GM12865 (cell line): ENCODE measurements at regions not wholly inside any gene's neighbourhood (a gene's known extent, or its start where the extent isn't known, plus 50 kb on each side); places are given as distances from the start of the nearest gene placed in this dataset.
"Not testable (repeated sequence)": the region's sequence is repeated elsewhere in the genome, so short reads cannot be mapped to it uniquely, and the experiment has no call there.

Source experiments
- DNase-seq: peaks from one replicate; pipeline ENCODE4 v3.0.0; 2010; ENCODE audit warnings: low read depth
- H3K4me3 ChIP-seq: 2 replicates; pipeline ENCODE4 v1.5.1; 2011; ENCODE audit warnings: mild to moderate bottlenecking, low read depth, low read length, control low read depth
- TF ChIP-seq, protein P1 (sequence below): IDR thresholded peaks from 2 replicates; pipeline ENCODE4 v1.5.1; 2011; ENCODE audit warnings: low read length, control low read depth, low read depth, inconsistent platforms; ENCODE audit not compliant: insufficient read depth; ENCODE audit errors: missing control alignments

DNA sequence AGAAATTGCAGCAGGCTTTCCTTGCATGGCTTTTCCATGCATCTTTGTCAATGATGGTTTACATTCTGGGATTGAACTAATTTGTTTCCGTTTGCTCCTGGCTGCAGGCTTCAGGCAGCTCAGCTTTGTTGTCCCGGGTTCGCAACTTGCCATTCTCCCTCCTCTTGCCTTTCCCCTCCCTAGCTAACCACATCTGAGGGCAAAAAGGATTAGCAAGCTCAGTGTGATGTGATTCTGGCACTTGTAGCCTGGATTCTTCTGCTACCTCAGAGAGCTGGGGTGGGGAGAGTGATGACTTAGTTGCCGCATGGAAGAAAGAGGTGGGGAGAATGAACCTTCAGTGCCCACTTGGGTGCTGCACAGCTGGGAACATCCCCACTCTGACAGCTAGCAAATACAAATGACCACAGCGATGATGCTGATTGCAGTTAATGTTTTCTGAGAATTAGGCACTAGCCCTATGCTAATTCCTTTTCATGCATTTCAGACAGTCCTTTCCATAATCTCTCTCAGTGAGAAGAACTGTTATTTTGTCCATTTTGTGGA is 120.2 kb upstream of the SALL1 start:
- no peak overlapping the region for H3K4me3 ChIP-seq
- no peak for DNase-seq
- TF ChIP-seq, protein P1, sequence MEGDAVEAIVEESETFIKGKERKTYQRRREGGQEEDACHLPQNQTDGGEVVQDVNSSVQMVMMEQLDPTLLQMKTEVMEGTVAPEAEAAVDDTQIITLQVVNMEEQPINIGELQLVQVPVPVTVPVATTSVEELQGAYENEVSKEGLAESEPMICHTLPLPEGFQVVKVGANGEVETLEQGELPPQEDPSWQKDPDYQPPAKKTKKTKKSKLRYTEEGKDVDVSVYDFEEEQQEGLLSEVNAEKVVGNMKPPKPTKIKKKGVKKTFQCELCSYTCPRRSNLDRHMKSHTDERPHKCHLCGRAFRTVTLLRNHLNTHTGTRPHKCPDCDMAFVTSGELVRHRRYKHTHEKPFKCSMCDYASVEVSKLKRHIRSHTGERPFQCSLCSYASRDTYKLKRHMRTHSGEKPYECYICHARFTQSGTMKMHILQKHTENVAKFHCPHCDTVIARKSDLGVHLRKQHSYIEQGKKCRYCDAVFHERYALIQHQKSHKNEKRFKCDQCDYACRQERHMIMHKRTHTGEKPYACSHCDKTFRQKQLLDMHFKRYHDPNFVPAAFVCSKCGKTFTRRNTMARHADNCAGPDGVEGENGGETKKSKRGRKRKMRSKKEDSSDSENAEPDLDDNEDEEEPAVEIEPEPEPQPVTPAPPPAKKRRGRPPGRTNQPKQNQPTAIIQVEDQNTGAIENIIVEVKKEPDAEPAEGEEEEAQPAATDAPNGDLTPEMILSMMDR = no peak

DNA sequence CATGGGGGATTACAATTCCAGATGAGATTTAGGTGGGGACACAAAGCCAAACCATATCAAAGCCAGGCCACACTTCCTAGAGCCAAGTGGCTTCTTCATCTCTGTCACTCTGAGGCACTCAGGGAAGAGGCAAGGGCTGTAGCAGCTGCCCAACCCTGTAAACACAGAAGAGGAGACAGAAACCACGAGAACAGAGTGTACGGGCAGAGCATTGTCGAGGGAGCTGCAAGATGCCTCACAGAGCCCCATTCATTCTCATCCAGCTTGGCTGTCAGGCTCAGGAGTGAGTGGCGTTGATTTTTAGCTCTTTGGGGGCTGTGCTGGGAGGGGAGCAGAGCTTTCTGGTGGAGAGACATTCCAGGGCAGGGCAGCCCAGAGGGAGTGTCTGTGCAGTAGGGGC is 117.2 kb upstream of the SALL1 start:
- no peak for DNase-seq
- TF ChIP-seq, protein P1 = no peak
- H3K4me3 ChIP-seq = no peak overlapping the region

DNA sequence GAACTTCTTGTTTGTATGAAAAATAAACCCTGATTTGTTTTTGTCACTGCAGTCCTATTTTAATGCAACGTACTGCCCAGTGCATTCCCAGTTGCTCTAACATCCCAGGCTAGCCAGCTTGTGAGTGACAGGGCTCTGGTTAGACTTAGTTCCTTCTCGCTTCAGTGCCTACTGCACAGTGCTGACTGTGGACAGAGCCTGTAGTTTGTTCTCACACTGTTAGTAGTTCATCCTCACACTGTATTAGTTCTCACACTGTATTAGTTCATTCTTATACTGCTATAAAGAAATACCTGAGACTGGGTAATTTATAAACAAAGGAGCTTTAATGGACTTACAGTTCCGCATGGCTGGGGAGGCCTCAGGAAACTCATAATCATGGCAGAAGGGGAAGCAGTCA is 116.6 kb upstream of the SALL1 start:
- DNase-seq = no peak
- TF ChIP-seq, protein P1 = no peak
- H3K4me3 ChIP-seq = no peak overlapping the region

DNA sequence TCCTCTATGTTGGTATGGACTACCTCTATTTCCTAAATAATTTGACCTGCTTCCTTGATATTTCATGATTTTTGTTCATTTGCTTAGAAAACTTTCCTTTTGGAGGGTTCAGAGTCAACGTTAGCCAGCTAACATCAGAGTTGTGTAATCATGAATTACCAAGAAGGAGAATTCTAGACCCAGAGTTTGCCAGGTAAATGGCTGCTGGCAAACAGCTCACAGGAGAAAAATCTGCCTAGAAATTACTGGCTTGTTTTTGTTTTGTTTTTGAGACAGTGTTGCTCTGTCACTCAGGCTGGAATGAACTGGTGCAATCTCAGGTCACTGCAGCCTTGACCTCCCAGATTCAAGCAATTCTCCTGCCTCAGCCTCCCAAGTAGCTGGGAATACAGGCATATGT is 111.4 kb upstream of the SALL1 start:
- no peak for DNase-seq

DNA sequence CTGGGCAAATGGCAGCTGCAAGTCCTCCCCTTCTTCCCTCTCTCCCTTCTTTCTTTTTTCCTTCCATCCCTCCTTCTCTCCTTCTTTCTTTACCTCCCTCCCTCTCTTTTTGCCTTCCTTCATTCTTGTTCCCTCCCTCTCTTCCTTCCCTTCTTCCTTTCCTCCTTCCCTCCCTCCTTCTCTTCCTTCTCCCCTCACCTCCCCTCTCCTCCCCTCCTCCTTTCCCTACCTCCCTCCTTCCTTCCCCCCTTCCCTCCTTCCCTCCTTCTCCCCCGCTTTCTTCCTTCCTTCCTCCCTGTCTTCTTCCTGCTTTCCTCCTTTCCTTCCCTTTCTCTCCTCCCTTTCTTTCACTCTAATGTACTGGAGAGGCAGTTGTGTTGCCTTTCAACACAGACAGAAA is 110.8 kb upstream of the SALL1 start:
- H3K4me3 ChIP-seq = no peak overlapping the region
- DNase-seq = no peak
- TF ChIP-seq, protein P1 = no peak

More for the DNA sequence above, 111.4 kb upstream of the SALL1 start:
- TF ChIP-seq, protein P1 = no peak
- no peak overlapping the region for H3K4me3 ChIP-seq

DNA sequence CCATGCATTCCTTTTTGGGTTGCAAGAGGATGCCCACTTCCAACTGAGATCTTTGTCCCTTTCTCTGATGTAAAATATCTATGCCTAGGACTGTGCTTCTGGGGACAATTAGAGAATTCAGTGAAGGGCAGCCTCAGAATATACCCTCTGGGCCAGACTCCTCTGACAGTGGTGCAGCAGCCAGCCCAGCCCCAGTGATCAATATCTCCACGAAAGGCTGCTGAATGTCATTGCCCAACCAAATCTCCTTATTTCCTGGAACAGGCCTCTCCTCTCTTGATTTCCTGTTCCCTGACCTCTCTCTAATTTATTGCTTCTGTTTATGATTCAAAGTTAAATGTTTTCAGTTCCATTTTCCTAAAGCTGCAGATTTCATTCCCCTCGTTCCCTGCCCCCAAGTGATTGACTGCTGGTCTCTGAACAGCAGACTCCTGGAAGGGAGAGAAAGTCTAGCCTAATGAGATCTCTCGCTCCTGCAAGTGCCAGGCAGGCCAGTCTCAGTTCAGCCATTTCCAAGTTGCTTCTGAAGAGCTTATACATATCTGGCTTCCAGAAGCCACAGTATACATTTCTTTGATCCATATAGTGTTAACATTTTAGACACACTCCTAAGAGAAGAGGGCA is 104.4 kb upstream of the SALL1 start:
- H3K4me3 ChIP-seq = no peak overlapping the region
- TF ChIP-seq, protein P1 = no peak
- no peak for DNase-seq

DNA sequence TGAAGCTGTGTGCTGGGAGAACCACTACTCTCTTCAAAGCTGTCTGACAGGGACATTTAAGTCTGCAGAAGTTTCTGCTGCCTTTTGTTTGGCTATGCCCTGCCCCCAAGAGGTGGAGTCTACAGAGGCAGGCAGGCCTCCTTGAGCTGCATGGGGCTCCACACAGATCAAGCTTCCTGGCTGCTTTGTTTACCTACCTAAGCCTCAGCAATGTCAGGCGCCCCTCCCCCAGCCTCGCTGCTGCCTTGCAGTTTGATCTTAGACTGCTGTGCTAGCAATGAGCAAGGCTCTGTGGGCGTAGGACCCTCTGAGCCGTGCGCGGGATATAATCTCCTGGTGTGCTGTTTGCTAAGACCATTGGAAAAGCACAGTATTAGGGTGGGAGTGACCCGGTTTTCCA is 103.3 kb upstream of the SALL1 start:
- DNase-seq = not testable (repeated sequence)

DNA sequence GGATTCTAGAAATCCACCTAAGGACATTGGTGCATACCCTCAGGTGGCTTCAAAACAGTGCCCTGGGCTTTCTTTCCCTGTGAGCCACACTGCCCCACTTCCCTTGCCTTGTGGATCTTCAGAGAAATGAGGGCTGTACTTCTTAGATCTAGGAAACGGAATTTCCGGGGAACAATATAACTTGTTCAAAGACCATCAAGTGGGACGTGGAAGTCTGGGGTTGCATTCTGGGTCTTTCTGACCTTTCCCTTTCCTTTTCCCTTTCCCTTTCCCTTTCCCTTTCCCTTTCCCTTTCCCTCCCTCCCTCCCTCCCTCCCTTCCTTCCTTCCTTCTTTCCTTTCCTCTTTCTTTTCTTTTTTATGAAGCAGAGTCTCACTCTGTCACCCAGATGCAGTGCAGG is 97.1 kb upstream of the SALL1 start:
- no peak overlapping the region for H3K4me3 ChIP-seq
- no peak for DNase-seq
- TF ChIP-seq, protein P1 = no peak

More for the DNA sequence above, 103.3 kb upstream of the SALL1 start:
- not testable (repeated sequence) for H3K4me3 ChIP-seq
